Mesendoderm (in vitro differentiated cells): ENCODE measurements at regions not wholly inside any gene's neighbourhood (a gene's known extent, or its start where the extent isn't known, plus 50 kb on each side); places are given as distances from the start of the nearest gene placed in this dataset.
"Not testable (repeated sequence)": the region's sequence is repeated elsewhere in the genome, so short reads cannot be mapped to it uniquely, and the experiment has no call there.

Source experiments
- DNase-seq: peaks from one replicate; pipeline ENCODE4 v3.0.0; 2013
- H2AK5ac ChIP-seq: 2 replicates; pipeline ENCODE4 v1.6.1; 2013; ENCODE audit warnings: low read length, inconsistent platforms
- H2BK120ac ChIP-seq: 2 replicates; pipeline ENCODE4 v1.6.1; 2013; ENCODE audit warnings: low read depth, mild to moderate bottlenecking, low read length, moderate library complexity, mixed read lengths
- H2BK15ac ChIP-seq: replicated peaks from 2 replicates; pipeline ENCODE4 v1.6.1; 2013; ENCODE audit warnings: low read depth, mild to moderate bottlenecking, moderate library complexity
- H2BK5ac ChIP-seq: 2 replicates; pipeline ENCODE4 v1.6.1; 2013; ENCODE audit warnings: low read length, inconsistent platforms
- H3K18ac ChIP-seq: 2 replicates; pipeline ENCODE4 v1.6.1; 2013; ENCODE audit warnings: mild to moderate bottlenecking, low read length, mixed read lengths
- H3K23ac ChIP-seq: one replicate; pipeline ENCODE4 v1.6.1; 2013; ENCODE audit warnings: low read length
- H3K27ac ChIP-seq: 2 replicates; pipeline ENCODE4 v1.5.1; 2013; ENCODE audit warnings: low read depth, mild to moderate bottlenecking, inconsistent platforms, low read length, moderate library complexity
- H3K27me3 ChIP-seq: 2 replicates; pipeline ENCODE4 v1.6.1; 2013; ENCODE audit warnings: low read length, control low read depth, mild to moderate bottlenecking, inconsistent platforms; ENCODE audit not compliant: insufficient read depth, poor library complexity
- H3K36me3 ChIP-seq: 2 replicates; pipeline ENCODE4 v1.6.1; 2013; ENCODE audit warnings: low read length, inconsistent platforms; ENCODE audit not compliant: control insufficient read depth, insufficient read depth
- H3K4ac ChIP-seq: one replicate; pipeline ENCODE4 v1.6.1; 2013; ENCODE audit warnings: low read depth, mild to moderate bottlenecking, low read length, moderate library complexity
- H3K4me1 ChIP-seq: 2 replicates; pipeline ENCODE4 v1.6.1; 2013; ENCODE audit warnings: low read depth, low read length, inconsistent platforms; ENCODE audit not compliant: control insufficient read depth
- H3K4me2 ChIP-seq: 2 replicates; pipeline ENCODE4 v1.6.1; 2013; ENCODE audit warnings: low read length
- H3K4me3 ChIP-seq: 2 replicates; pipeline ENCODE4 v1.5.1; 2013; ENCODE audit warnings: mild to moderate bottlenecking, low read length
- H3K56ac ChIP-seq: one replicate; pipeline ENCODE4 v1.6.1; 2013; ENCODE audit warnings: low read length
- H3K79me1 ChIP-seq: 2 replicates; pipeline ENCODE4 v1.6.1; 2013; ENCODE audit warnings: low read length, inconsistent platforms
- H3K79me2 ChIP-seq: 2 replicates; pipeline ENCODE4 v1.6.1; 2013; ENCODE audit warnings: mild to moderate bottlenecking, low read length; ENCODE audit not compliant: control insufficient read depth, insufficient read depth
- H3K9ac ChIP-seq: 2 replicates; pipeline ENCODE4 v1.6.1; 2013; ENCODE audit warnings: low read length, inconsistent platforms
- H4K5ac ChIP-seq: one replicate; pipeline ENCODE4 v1.6.1; 2013; ENCODE audit warnings: low read length
- H4K8ac ChIP-seq: one replicate; pipeline ENCODE4 v1.6.1; 2013; ENCODE audit warnings: low read depth, mild to moderate bottlenecking, control low read depth, low read length, moderate library complexity
- WGBS: extraction: QIAGEN DNeasy Blood & Tissue Kit; methylation state at CpG from one replicate; pipeline ENCODE4 v1.1.7; 2013; ENCODE audit warnings: low lambda C conversion rate, missing lambda C conversion rate; ENCODE audit not compliant: insufficient coverage; ENCODE audit errors: extremely low coverage; 5-methylcytosine and 5-hydroxymethylcytosine counted together

DNA sequence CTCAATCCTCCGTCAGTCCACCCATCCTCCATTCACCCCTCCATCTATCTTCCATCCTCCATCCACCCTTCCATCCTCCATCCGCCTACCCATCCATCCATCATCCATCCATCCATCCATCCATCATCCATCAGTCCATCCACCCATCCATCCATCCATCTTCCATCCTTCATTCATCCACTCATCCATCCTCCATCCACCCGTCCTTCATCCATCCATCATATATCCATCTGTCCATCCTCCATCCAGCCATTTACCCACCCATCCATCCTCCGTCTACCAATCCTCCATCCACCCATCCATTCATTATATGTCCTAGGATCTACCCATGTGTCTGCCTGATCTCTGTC lies 179.1 kb downstream of the TMEM121 start:
- not testable (repeated sequence) for H4K5ac ChIP-seq, H3K4me3 ChIP-seq, H4K8ac ChIP-seq, H3K36me3 ChIP-seq, H3K27ac ChIP-seq, H3K4ac ChIP-seq, H3K4me1 ChIP-seq, H3K23ac ChIP-seq, DNase-seq, H3K9ac ChIP-seq, H2BK15ac ChIP-seq, H2BK5ac ChIP-seq, H3K4me2 ChIP-seq, H3K18ac ChIP-seq, H2AK5ac ChIP-seq, H2BK120ac ChIP-seq, H3K79me2 ChIP-seq, H3K79me1 ChIP-seq, H3K27me3 ChIP-seq, H3K56ac ChIP-seq
- WGBS, result 100% methylated on average over 2 of the region's 4 CpGs

DNA sequence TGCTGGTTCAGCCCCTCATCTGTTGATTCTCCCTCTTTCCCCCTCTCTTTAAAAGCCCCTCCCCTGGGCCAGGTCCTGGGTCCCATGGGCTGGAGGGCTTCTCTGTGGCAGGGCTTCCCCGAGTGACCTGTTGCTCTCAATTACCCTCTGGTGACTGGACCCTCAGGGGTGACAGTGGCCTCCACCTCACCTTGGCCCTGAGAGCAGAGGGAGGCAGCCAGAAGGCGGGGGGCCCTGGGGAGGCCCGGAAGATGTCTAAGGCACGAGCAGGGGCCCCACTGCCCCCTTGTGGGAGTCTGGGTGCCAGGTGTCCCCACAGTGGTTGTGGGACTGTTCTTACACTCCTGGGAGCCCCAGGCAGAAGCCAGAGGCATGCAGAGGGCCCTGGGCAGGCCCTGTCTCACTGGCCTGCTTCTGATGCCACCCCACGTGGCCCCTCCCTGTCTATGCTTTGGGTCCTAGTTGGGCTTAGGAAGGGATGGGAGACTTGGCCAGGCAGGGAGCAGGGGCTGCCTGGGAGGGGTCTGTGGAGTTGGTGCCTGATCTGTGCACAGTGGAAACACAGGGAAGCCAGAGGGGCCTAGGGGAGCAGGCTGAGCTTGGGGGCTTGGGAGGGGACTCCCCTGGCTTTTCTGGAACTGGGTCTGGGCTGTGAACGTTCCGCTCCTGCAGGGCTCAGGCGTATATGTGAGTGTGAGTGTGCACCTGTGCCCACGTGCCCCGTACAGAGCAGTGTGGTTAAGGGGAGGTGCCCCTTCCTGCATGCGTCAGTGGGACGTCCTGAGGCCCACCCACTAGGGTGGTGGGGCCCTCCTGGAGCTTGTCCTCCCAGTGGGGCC lies 179.7 kb downstream of the TMEM121 start:
- not testable (repeated sequence) for H3K79me1 ChIP-seq, H2BK5ac ChIP-seq, H3K18ac ChIP-seq, H3K4me2 ChIP-seq, H4K5ac ChIP-seq, H3K27ac ChIP-seq, H3K27me3 ChIP-seq, H3K56ac ChIP-seq, DNase-seq, H2AK5ac ChIP-seq, H3K4ac ChIP-seq, H2BK15ac ChIP-seq, H3K4me3 ChIP-seq, H4K8ac ChIP-seq, H3K9ac ChIP-seq, H3K4me1 ChIP-seq, H2BK120ac ChIP-seq, H3K79me2 ChIP-seq, H3K36me3 ChIP-seq, H3K23ac ChIP-seq
- WGBS, result no CpG with 5 or more reads among the region's 12 CpGs

DNA sequence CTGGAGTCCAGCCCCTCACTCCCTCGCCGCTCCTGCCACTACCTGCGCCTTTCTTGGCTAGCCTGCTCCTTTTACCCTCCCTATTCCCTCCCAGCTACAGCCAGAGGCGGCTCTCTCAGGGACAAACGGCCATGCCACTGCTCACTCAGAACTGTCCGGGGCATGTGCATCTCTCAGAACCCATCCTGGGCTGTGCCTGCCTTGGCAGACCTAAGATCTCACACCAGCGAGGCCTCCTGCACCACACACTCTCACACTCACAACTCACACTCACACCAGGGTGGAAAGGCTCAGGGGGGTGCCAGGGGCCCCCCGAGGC lies 180.3 kb downstream of the TMEM121 start:
- H3K27ac ChIP-seq, H3K4me3 ChIP-seq, H3K23ac ChIP-seq, H2BK120ac ChIP-seq, DNase-seq, H3K4ac ChIP-seq, H3K9ac ChIP-seq, H3K18ac ChIP-seq, H3K79me2 ChIP-seq, H2BK15ac ChIP-seq, H4K5ac ChIP-seq, H2AK5ac ChIP-seq, H2BK5ac ChIP-seq, H3K56ac ChIP-seq, H3K27me3 ChIP-seq, H4K8ac ChIP-seq, H3K4me2 ChIP-seq, H3K36me3 ChIP-seq, H3K4me1 ChIP-seq, H3K79me1 ChIP-seq: not testable (repeated sequence)
- no CpG with 5 or more reads among the region's 8 CpGs for WGBS

DNA sequence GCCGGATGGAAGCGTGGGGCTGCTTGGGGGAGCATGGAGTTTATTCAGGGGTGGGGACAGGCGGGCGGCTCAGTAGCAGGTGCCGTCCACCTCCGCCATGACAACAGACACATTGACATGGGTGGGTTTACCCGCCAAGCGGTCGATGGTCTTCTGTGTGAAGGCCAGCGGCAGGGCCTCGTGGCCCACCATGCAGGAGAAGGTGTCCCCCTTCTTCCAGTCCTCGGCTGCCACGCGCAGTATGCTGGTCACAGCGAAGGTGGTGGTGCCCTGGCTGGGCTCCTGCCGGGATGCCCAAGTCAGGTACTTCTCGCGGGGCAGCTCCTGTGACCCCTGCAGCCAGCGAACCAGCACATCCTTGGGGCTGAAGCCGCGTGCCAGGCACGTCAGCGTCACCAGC lies 180.7 kb downstream of the TMEM121 start:
- H3K79me2 ChIP-seq, H3K23ac ChIP-seq, H3K4me3 ChIP-seq, H3K79me1 ChIP-seq, H4K8ac ChIP-seq, H4K5ac ChIP-seq, H3K9ac ChIP-seq, H3K27ac ChIP-seq, H3K4me2 ChIP-seq, H3K36me3 ChIP-seq, H3K18ac ChIP-seq, H3K4ac ChIP-seq, H3K27me3 ChIP-seq, H2BK5ac ChIP-seq, H2BK120ac ChIP-seq, DNase-seq, H3K4me1 ChIP-seq, H2AK5ac ChIP-seq, H3K56ac ChIP-seq, H2BK15ac ChIP-seq: not testable (repeated sequence)
- WGBS, result no CpG with 5 or more reads among the region's 23 CpGs

DNA sequence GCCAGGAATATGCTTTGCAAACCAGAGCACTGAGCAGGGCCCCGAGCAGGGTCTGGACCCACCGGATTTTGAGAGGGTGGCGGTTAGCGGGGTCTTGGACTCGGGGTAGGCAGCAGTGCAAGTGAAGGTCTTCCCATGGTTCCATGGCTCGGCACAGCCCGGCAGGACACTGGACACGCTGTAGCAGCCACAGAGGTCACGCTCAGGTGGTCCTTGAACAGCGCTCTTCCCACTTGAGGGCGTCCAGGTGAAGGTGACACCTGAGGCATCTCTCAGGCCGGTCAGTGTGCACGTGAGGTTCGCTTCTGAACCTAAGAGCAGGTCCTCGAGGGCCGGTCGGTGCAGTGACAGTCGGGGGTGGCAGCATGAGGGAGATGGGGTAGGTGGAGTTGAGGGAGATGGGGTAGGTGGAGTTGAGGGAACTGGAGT lies 181.4 kb downstream of the TMEM121 start:
- not testable (repeated sequence) for H2BK120ac ChIP-seq, H3K4me3 ChIP-seq, H4K8ac ChIP-seq, H2BK5ac ChIP-seq, H3K4ac ChIP-seq, H3K4me2 ChIP-seq, DNase-seq, H3K79me2 ChIP-seq, H3K23ac ChIP-seq, H3K27ac ChIP-seq, H2BK15ac ChIP-seq, H3K36me3 ChIP-seq, H4K5ac ChIP-seq, H3K79me1 ChIP-seq, H3K27me3 ChIP-seq, H3K9ac ChIP-seq, H2AK5ac ChIP-seq, H3K18ac ChIP-seq, H3K56ac ChIP-seq, H3K4me1 ChIP-seq
- no CpG with 5 or more reads among the region's 18 CpGs for WGBS
